ENCODE measurements at regions not wholly inside any gene's neighbourhood (a gene's known extent, or its start where the extent isn't known, plus 50 kb on each side); places are given as distances from the start of the nearest gene placed in this dataset.

GRCh38 chr5:159779481-159779880, 136.8 kb upstream of the ADRA1B start:
- no peak overlapping the region for H3K4me3 ChIP-seq
- H3K27me3 ChIP-seq (replicated peaks), result no peaks in the 10 kb centered on the region
- H3K9me3 ChIP-seq (replicated peaks), result no peaks in the 10 kb centered on the region
- peak in 1 of 2 experiments; percentile 23 for DNase-seq (ENCODE audit: low read depth in 1 of 2, low spot score in 2 of 2)
- H3K27ac ChIP-seq, result peak overlapping the region; percentile 12; the same call in 1 of the 2 replicates
- H3K4me1 ChIP-seq (replicated peaks), result peaks cover 24% of the 10 kb centered on the region
- H3K36me3 ChIP-seq, result no peaks in the 10 kb centered on the region

DNA sequence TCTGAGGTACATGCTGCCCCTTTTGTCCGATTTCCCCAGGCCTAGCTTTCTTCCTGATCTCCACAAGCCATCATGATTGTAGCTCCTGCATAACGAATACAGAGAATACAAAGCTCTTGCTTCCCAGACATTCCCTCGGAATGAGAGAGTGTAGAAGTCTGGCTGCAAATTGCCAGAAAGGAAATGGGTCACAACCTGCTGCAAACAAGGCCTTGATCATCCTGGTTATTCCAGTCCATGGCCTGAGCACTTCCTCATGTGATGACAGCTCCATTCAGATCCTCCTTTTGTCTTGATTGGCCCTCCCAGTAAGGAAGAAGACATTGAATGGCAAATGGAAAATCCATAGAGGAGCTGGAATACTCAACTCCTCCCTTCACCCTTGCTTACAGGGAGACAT, 136.0 kb upstream of the ADRA1B start:
- no peaks in the 10 kb centered on the region for H3K9me3 ChIP-seq (replicated peaks)
- no peak overlapping the region for H3K4me3 ChIP-seq
- no peak for DNase-seq (ENCODE audit: low read depth in 1 of 2, low spot score in 2 of 2)
- H3K27me3 ChIP-seq (replicated peaks), result no peaks in the 10 kb centered on the region
- H3K36me3 ChIP-seq, result no peaks in the 10 kb centered on the region
- H3K4me1 ChIP-seq (replicated peaks), result peaks cover 28% of the 10 kb centered on the region
- H3K27ac ChIP-seq, result no peak overlapping the region

DNA sequence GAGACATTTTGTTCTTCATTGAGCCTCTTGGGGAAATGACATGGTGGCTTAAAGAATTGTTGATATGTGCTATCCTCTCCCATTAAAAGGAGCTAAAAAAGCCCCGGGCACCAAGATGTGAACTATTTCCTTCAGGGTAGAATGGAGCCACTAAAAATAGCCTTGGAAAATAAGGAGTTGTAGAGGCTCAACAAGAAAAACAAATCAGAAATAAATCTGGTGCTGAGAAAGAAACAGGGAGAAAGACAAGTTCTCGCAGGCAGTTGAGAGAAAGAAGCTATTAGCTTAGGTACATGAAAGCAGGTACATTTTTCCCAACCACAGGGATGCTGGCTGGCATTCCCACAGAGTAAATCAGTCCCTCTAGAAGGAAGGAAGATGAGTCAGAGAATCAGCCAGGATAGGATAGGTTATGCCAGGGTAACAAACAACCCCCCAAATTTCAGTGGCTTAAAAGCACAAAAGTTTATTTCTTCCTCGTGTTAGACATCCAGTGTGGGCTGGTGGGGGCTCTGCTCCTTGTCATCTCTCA, 134.6 kb upstream of the ADRA1B start:
- Histone ChIP-seq H3K27ac (no peak overlapping the region), H3K4me1 (replicated peaks) (peaks cover 31% of the 10 kb centered on the region), H3K27me3 (replicated peaks) (no peaks in the 10 kb centered on the region), H3K4me3 (no peak overlapping the region), H3K9me3 (replicated peaks) (no peaks in the 10 kb centered on the region), H3K36me3 (no peaks in the 10 kb centered on the region)
- DNase-seq (ENCODE audit: low read depth in 1 of 2, low spot score in 2 of 2), result peak in 1 of 2 experiments; percentile 21

- no peak overlapping the region for H3K4me3 ChIP-seq
- no peaks in the 10 kb centered on the region for H3K9me3 ChIP-seq (replicated peaks)
- no peak overlapping the region for H3K27ac ChIP-seq
- no peaks in the 10 kb centered on the region for H3K36me3 ChIP-seq
- DNase-seq (ENCODE audit: low read depth in 1 of 2, low spot score in 2 of 2), result peak in 1 of 2 experiments; percentile 28
- H3K27me3 ChIP-seq (replicated peaks), result no peaks in the 10 kb centered on the region
- H3K4me1 ChIP-seq (replicated peaks), result peaks cover 37% of the 10 kb centered on the region
Measured at GRCh38 chr5:159782197-159782994, 133.9 kb upstream of the ADRA1B start.

- H3K9me3 ChIP-seq (replicated peaks), result no peaks in the 10 kb centered on the region
- no peaks in the 10 kb centered on the region for H3K27me3 ChIP-seq (replicated peaks)
- no peak overlapping the region for H3K27ac ChIP-seq
- peak in 1 of 2 experiments; percentile 10 for DNase-seq (ENCODE audit: low read depth in 1 of 2, low spot score in 2 of 2)
- H3K4me1 ChIP-seq (replicated peaks), result peaks cover 42% of the 10 kb centered on the region
- H3K4me3 ChIP-seq, result no peak overlapping the region
- H3K36me3 ChIP-seq, result no peaks in the 10 kb centered on the region
Measured at GRCh38 chr5:159782995-159783300, 133.3 kb upstream of the ADRA1B start.

GRCh38 chr5:159783726-159784247, 132.5 kb upstream of the ADRA1B start:
- Histone ChIP-seq H3K27ac (no peak overlapping the region), H3K36me3 (no peaks in the 10 kb centered on the region), H3K4me3 (no peak overlapping the region), H3K4me1 (replicated peaks) (peaks cover 38% of the 10 kb centered on the region), H3K9me3 (replicated peaks) (no peaks in the 10 kb centered on the region), H3K27me3 (replicated peaks) (no peaks in the 10 kb centered on the region)
- DNase-seq (ENCODE audit: low read depth in 1 of 2, low spot score in 2 of 2), result peak in 1 of 2 experiments; percentile 20

GRCh38 chr5:159784993-159785392, 131.3 kb upstream of the ADRA1B start:
- H3K27me3 ChIP-seq (replicated peaks), result no peaks in the 10 kb centered on the region
- H3K4me3 ChIP-seq, result no peak overlapping the region
- DNase-seq (ENCODE audit: low read depth in 1 of 2, low spot score in 2 of 2), result no peak

DNA sequence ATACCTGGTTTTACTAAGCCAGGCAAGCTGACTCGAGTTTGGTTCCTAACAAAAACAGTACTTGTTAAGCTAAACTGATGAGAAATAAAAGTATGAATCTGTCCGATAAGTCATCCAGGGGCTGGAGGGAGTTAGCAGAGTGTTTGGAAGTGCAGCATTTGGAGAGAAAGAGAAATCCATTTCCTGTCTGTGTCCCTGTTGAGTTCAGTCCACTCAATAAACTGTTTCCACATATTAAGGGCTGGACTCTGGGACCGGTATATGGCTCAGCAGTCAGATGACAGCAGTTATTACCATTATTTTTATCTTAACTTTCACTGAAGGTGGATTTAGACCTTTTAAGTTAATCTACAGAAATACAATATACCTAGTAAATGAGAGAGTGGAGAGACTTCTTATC, 130.6 kb upstream of the ADRA1B start:
- no peaks in the 10 kb centered on the region for H3K27me3 ChIP-seq (replicated peaks)
- H3K36me3 ChIP-seq, result no peaks in the 10 kb centered on the region
- peaks cover 19% of the 10 kb centered on the region for H3K4me1 ChIP-seq (replicated peaks)
- H3K4me3 ChIP-seq, result no peak overlapping the region
- peak in 1 of 2 experiments; percentile 14 for DNase-seq (ENCODE audit: low read depth in 1 of 2, low spot score in 2 of 2)
- H3K27ac ChIP-seq, result no peak overlapping the region
- no peaks in the 10 kb centered on the region for H3K9me3 ChIP-seq (replicated peaks)

More at GRCh38 chr5:159784993-159785392, 131.3 kb upstream of the ADRA1B start:
- no peaks in the 10 kb centered on the region for H3K36me3 ChIP-seq
- peaks cover 26% of the 10 kb centered on the region for H3K4me1 ChIP-seq (replicated peaks)
- H3K27ac ChIP-seq, result no peak overlapping the region
- no peaks in the 10 kb centered on the region for H3K9me3 ChIP-seq (replicated peaks)

GRCh38 chr5:159786201-159786600, 130.1 kb upstream of the ADRA1B start:
- H3K36me3 ChIP-seq, result no peaks in the 10 kb centered on the region
- H3K4me3 ChIP-seq, result no peak overlapping the region
- peaks cover 19% of the 10 kb centered on the region for H3K4me1 ChIP-seq (replicated peaks)
- DNase-seq (ENCODE audit: low read depth in 1 of 2, low spot score in 2 of 2), result peak in 1 of 2 experiments; percentile 30
- no peaks in the 10 kb centered on the region for H3K9me3 ChIP-seq (replicated peaks)
- no peak overlapping the region for H3K27ac ChIP-seq
- H3K27me3 ChIP-seq (replicated peaks), result no peaks in the 10 kb centered on the region

DNA sequence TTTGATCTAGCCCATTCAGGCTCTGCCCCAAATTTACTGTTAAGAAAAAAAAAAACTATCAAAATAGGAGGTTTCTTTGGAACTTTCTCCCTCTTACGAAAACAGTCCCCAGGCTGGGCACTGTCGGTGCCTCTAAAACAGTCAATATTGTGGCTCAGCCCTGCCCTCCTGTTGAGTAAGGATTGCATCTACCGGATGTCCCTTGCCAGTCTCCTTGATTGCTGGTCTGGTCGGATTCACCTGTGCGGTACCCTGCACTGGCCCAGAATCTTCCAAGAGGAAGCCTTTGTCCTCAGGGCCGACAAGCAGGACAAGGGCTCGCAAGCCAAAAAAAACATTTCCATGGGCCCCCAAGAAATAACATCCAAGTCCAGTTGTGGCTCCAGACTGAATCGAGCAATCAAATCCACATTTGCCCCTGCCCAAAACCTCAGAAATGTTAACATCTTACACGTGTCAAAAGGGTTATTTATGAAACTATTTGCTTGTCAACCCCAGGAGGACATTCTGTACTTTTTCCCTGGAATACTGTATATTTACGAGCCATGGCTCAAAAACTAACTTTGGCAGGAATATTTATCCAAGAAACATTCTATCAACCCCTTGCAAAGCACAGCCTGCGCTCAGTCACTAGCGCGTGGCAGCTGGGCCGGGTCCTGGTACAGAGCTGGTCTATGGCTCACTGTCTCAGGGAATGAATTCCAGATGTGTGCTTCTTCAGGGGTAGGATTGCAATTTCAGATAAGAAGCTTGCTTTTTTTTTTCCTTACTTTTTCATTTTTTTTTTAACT, 129.2 kb upstream of the ADRA1B start:
- Histone ChIP-seq H3K27ac (no peak overlapping the region), H3K36me3 (no peaks in the 10 kb centered on the region), H3K4me3 (no peak overlapping the region), H3K9me3 (replicated peaks) (no peaks in the 10 kb centered on the region), H3K4me1 (replicated peaks) (peaks cover 19% of the 10 kb centered on the region), H3K27me3 (replicated peaks) (no peaks in the 10 kb centered on the region)
- peak; percentile 63 to 67 for DNase-seq (ENCODE audit: low read depth in 1 of 2, low spot score in 2 of 2)

GRCh38 chr5:159787837-159788236, 128.4 kb upstream of the ADRA1B start:
- Histone ChIP-seq H3K4me1 (replicated peaks) (peaks cover 19% of the 10 kb centered on the region), H3K9me3 (replicated peaks) (no peaks in the 10 kb centered on the region), H3K4me3 (no peak overlapping the region), H3K27me3 (replicated peaks) (no peaks in the 10 kb centered on the region), H3K36me3 (no peaks in the 10 kb centered on the region), H3K27ac (no peak overlapping the region)
- peak in 1 of 2 experiments; percentile 30 for DNase-seq (ENCODE audit: low read depth in 1 of 2, low spot score in 2 of 2)

- Histone ChIP-seq H3K9me3 (replicated peaks) (no peaks in the 10 kb centered on the region), H3K36me3 (no peaks in the 10 kb centered on the region), H3K4me1 (replicated peaks) (peaks cover 19% of the 10 kb centered on the region), H3K27ac (no peak overlapping the region), H3K27me3 (replicated peaks) (no peaks in the 10 kb centered on the region), H3K4me3 (no peak overlapping the region)
- DNase-seq (ENCODE audit: low read depth in 1 of 2, low spot score in 2 of 2), result peak in 1 of 2 experiments; percentile 49
Measured at GRCh38 chr5:159788835-159789331, 127.4 kb upstream of the ADRA1B start.

DNA sequence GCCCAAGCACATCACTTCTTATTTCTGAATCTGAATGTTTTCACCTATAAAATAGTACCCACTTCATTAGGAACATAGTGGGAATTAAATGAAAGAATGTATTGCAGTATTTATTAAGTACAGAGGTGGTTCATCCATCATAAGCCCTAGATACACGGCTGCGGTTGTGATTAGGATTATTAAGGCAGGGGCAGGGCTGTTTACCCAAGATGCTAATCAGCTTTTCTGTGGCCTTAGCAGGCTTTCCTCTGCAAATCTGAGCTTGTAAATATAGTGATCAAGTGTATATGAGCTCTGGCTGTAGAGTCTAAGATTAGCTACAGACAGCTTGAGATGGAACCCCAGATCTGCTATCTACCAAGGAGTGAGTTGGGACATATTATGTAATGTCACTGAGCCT, 124.1 kb upstream of the ADRA1B start:
- H3K4me3 ChIP-seq, result no peak overlapping the region
- peaks cover 8% of the 10 kb centered on the region for H3K4me1 ChIP-seq (replicated peaks)
- H3K27me3 ChIP-seq (replicated peaks), result no peaks in the 10 kb centered on the region
- peaks cover 2% of the 10 kb centered on the region; the same call in 1 of the 2 replicates for H3K9me3 ChIP-seq (replicated peaks)
- DNase-seq (ENCODE audit: low read depth in 1 of 2, low spot score in 2 of 2), result no peak
- no peak overlapping the region for H3K27ac ChIP-seq
- no peaks in the 10 kb centered on the region for H3K36me3 ChIP-seq

Measured in SJSA1 (cell line).